Esophagus mucosa (tissue), 1 donor: ENCODE measurements at regions not wholly inside any gene's neighbourhood (a gene's known extent, or its start where the extent isn't known, plus 50 kb on each side); places are given as distances from the start of the nearest gene placed in this dataset.
A peak's percentile ranks its signal among the peaks of the same experiment; 100 is the strongest.
"Not testable (repeated sequence)": the region's sequence is repeated elsewhere in the genome, so short reads cannot be mapped to it uniquely, and the experiment has no call there.

Experiments
- ATAC-seq: fragments of 200-7000 bp; cut with Tn5 transposase; one replicate; pipeline ENCODE4 v1.9.1; 2020
- donor health status: DM: yes; HTN: yes; CAD: no.

DNA sequence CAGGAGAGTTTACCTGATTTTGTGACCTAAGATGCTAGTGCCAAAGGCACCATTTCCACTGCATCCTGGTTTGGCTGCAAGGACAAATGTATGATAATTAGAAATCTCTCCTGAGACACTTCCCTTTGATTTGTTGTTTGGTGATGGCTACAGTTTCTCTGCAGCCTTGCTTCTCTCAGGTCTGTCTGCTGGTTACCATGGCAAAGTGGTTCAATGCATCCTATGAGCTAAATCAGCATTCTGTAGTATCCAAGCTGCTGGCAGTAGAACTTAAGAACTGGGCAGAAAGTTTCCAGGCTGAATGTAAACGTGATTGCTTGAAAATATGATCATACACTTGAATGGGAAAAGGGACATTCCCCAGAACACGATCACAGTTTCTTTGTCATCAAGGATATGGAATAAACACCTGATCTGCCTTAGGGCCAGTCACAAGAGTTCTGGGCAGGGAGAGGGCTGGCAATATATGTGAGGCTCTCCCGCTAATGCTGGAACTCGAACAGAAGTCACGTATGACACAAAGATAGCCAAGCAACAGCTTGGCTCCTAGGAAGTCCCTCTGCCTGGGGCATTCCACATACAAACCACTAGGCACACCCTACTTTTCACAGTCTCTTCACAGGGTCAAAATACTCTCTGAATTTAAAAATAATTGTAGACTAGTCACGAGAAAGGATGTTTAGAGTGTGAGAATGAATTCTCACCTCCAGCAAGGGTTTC is 138.1 kb upstream of the GRAMD2B start:
- no peak for ATAC-seq

DNA sequence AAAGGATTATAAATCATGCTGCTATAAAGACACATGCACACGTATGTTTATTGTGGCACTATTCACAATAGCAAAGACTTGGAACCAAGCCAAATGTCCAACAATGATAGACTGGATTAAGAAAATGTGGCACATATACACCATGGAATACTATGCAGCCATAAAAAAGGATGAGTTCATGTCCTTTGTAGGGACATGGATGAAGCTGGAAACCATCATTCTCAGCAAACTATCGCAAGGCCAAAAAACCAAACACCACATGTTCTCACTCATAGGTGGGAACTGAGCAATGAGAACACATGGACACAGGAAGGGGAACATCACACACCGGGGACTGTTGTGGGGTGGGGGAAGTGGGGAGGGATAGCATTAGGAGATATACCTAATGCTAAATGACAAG is 127.1 kb upstream of the GRAMD2B start:
- not testable (repeated sequence) for ATAC-seq

DNA sequence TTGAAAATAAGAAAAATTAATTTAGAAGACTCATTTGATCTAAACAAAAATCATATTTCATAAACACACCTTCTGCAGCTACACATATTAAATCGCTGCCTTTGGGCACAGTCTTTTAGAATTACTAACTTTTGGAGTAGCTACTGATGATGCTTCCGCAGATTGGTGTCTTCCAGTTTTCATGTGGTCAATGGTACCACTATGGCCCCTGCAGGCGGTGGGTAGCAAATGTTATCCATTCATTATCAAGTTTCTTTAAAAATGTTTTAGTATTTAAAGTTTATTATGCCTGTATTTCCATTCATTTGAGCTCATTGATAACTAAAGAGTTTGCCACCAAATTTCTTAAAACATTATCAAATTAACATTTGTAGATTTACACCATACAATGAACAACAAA is 122.9 kb upstream of the GRAMD2B start:
- ATAC-seq: no peak

DNA sequence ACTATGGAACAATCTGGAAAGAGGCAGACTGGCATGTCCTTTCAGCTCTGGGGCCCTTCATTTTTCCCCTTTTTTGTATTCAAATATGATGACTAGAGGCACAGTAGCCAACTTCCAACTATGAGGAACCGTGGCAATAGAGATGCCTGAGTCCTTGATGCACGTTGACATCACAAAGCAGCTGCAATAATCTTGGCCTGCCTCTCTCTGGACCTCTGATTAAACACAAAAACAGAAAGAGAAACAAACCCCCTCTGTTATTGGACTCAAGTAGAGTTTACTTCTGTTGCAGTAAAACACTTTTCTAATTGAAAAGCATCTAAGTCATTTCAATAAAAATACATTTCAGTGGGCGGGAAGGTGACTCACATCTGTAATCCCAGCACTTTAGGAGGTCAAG is 122.2 kb upstream of the GRAMD2B start:
- ATAC-seq: no peak

DNA sequence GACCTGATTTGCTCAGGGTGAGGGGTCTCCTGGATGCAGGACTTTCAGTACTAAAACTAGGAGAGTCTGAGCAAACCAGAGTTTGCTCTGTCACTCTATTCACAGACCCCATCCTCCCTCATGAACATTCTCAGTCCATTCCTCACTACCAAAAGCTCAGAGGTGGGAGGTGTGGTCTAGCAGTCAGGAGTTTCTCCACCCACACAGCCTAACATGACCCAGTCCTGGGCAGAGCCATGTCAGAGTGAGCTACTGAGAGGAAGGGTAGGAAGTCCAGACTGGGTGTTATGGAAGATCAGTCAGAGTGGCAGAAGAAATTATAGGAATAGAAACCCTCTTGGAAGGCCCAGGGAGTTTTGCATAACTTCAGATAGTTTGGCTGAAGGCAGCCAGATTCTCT is 113.3 kb upstream of the GRAMD2B start:
- no peak for ATAC-seq

DNA sequence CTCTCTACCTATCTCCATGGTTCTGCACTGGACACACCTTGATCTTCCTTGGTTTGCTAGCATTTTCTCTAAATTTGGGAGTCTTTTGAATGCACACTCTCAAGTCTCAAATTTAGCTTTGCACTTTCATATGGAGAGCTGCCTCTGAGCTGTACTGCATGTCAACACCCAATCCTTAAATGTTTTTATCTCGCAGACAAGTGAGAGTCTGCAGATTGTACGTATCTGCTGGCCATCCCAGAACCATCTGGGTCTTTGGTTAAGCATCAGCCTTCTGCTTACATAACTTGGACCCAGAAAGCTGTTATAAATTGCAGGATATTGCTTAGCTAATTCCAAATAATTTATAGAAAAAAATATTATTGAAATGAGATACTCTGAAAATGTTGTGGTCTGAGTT is 111.4 kb upstream of the GRAMD2B start:
- no peak for ATAC-seq

DNA sequence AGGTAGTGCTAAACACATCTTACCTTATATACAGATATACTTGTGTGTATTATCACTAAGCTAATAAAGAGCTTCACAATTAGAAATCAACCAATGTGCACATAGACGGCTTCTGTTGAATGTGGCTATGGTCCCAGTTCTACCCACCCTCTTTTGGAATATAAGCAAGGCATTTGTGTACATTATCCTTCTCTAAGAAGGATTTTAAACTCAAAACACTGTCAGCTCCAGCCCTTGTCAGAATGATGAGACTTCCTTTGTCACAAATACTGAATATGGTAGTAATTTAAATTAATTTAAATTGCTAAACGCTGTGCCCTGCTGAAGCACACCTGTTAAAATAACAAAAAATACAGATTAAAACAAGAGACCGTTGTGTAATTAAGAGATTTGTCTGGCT is 107.9 kb upstream of the GRAMD2B start:
- ATAC-seq: no peak

DNA sequence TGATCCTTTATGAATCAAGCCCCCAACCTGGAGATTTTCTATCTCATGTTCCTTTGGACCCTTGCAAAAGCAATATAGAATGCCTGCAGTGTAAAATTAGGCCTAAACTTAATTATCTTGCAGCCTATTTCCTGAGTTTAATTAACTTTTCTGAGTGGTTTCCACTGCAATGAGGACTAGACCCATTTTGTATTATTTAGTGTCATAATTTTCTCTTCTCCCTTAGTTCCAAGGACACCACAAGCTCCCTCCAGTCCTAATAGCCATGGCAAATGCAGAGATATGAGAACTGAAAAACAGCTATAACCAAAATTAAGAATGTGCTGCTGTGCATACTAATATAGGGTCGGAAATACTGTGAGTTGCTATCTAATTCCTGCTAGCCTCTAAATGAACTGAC is 90.9 kb upstream of the GRAMD2B start:
- no peak for ATAC-seq

DNA sequence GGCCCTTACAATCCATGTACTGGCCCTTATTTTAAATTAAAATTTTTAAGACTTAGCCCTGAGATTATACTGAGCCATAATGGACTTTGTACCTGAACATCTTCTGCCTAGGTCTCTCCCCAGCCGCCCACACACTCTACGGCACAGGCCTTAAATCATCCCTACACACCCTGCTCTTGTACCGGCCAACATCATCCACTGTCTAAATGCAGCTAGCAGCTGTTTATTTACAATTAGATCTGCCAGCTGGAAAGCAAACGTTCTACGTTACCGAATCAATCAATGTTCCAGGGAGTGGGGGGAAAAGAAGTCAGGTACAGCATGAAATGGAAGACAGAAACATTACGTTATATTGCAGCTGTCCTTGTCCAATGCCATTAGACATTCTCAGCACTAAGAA is 88.4 kb upstream of the GRAMD2B start:
- ATAC-seq: no peak

DNA sequence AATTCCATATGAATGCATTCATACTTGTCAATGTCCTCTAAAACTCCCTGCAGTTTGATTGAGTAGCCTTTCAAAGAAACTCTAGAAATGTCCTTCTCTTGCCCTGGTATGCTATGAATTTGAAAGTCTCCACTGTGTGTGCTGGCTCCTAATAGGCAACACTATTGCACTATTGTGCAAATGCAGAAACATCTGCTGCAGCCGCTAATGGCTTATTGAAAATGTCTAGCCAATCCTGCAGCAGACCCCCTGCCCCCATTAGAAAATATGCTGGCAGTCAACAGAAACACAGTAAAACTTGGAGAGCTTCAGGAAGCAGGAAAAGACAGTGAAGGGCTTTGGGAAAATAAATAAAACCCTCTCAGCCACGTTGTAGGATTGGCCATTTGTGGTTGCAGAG is 87.3 kb upstream of the GRAMD2B start:
- ATAC-seq: no peak

DNA sequence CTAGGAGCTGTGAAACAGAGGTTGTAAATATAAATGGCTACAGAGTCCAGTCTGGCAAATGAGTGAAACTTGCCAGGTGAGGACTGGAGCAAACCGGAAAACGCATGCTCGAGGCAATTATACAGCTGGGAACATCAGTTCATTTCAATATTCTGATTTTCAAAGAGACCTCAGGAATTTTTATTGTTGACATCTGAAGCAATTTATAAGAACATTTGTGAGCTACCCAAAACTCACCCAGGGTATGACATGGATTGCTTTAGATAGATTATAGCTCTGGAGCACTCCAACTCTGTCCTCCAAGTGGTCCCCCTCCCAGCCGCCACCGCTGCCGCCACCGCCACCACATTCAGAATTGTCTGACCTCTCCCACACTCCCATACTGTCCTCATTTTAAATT is 84.6 kb upstream of the GRAMD2B start:
- no peak for ATAC-seq

DNA sequence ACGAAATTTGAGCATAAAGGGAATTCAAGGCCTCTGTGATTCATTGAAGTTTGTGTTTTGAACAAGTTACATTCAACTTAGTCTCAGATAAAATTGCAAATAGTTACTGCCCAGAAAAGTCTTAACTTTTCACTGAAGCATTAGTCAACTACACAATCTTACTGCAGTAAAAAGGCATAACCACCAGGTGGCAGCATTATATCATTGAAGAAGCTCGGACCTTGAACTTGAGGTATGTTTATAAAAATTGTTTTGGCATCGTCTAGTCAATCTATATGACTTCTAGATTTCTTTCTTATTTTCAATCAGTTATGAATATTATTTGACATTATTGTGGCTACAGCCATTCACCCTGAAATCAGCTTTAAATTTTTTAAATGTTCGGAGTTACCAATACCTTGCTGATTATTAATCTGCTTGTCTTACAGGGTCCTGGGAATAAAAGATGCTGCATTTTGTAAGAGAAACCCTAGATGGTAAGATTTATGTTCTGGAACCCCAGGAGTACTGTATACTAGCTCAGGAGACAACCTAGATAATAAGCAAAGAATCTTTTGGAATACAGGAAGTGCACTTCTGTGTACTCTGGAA is 83.9 kb upstream of the GRAMD2B start:
- ATAC-seq: peak; percentile 68

DNA sequence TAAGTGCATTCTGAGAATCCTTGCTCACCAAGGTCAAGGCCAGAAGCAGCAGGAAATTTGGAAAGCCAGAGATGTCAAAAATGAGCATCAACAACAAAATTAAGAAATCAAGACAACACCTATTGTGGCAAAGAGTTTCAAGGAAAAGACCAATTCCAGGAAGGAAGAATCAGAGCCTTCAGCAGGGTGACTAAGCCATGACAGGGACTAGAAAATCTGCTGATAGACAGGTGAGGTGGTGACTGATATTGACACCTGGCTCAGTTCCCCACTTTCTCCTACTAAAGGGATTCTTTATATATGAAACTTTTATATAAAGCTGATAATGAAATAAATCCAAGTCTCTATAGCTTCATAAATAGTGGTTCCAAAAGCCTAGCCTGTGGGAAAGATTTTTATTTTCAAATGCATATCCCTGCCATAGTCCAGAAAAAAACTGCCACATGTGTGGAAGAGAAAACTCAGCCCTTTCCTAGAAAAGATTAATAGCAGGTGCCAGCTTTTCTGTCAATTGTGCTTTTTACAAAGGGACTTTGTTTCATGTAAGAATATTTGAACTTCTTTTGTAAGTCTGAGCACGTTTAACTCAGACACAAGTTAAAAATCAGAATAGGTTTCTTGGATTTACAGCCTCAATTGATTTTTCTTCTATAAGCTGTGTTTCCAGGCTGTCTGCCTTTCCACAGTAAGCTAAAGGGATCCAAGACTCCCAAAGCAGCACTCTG is 81.1 kb upstream of the GRAMD2B start:
- ATAC-seq: no peak

DNA sequence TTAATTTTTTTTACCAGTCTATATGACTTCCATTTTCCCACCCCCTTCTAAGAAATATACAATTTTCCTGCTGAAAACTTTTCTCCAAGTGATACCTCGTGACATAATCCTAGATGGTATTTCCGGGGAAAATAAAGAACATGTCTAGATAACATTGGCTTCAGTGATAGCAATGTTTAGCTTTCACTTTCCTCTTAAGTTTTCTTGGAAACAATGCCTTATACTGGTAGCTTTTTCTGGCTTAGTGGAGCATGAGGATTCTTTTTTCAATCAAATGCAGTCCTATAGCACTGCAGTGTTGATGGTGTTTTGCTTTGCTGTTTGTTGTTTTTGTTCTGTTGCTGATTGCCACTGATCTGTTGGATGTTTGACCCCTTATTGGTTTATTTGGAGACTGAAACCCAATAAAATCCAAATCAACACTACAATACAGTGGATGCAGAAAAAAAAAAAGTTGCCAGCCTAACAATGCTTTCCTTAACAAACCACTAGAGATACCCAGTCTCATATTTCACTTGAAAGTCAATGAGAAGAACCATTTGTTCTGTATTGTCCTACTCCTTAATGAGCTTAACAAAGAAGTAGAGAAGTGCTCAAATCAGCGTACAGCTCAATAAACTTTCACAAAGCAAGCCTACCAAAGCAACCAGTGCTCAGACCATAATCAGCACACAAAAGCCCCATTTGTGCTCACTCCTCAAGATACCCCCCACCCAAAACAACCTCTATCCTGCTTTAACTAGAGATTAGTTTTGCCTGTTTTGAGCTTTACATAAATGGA is 74.2 kb upstream of the GRAMD2B start:
- no peak for ATAC-seq

DNA sequence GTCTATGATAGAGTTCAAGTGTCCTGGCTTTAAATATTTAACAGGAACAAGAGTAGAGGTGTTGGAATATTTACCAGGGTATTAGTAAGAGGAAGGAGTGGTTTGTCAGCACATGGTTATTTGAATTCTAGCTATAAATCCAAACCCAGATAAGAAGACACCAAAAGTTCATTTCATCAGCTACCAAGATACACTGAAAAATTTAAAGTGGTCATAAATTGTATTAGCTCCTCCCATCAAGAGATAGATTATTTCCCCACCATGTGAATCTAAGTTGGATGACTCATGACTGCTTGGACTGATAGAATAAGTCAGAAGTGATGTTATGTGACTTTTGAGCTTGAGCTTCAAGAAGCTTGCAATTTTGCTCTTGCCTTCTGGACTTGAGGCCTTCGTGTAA is 72.1 kb upstream of the GRAMD2B start:
- ATAC-seq: no peak

DNA sequence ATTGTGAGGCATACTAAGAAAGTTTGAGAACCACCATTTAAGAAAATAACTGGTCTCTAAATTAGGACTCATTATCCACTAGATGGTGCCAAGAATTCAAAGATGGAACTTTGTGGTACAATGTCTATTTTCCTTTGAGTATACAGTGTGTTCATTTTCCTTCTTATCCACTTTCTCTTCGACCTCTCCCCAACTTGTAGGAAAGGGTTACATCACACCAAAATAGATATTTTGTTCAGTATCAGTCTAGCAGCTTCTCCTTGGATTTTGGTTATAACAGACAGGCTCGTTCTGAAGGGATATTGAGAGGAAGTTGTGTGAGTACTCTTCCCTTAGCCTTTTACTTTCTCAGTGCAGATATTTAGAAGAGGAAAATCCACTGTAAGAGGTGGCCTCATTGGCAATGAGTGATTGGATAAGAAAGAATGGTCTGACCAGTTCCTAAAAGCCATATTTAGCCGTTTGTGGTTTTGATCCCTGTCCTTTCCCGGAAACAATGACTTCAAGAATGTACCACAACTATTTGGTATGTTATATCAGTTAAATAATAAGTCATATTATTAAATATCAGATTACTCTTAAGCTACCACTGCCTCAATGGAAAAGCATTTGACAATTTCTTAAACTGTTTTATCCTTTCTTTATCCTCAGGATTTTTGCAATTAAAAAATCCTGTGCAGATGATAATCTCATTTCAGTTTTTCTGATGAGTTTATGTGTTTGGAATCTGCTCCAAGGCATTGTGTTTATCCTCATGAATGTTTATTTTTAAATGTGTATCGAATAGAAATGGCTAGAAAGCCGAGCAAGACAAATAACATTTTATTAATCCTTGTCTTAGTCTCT is 69.0 kb upstream of the GRAMD2B start:
- ATAC-seq: peak; percentile 54

DNA sequence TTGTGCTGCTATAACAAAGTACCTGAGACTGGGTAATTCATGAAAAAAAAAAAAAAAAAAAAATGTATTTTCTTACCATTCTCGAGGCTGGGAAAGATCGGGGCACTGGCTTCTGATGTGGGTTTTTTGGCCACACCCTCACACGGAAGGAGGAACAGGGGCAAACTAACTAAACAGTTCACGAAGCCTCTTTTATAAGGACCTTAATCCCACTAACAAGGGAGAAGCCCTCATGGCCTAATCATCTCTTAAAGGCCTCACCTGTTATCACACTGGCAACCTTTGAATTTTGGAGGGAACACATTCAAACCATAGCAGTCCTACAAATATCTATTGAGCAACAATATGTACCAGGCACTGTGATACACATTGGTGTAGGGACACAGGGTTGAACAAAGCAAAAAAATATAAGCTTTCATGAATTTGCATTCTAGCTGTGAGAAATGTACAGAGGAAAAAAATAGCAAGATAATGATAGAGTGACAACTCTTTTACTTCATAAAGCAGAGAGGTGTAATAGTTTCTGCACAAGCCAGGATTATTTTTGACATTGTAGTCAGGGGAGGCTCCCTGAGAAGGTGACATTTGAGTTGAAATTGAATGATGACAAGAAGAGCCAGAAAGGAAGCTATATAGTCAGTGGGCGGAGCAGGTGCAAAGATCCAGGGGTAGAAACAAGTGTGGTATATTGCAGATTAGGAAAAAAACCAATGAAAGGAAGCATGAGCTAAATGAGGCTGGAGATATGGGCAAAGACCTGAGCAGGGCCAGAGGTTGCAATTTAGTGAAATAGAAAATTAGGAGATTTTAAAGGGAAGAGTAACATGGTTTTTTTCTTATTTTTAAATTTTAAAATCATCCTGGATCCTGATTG is 68.1 kb upstream of the GRAMD2B start:
- no peak for ATAC-seq

DNA sequence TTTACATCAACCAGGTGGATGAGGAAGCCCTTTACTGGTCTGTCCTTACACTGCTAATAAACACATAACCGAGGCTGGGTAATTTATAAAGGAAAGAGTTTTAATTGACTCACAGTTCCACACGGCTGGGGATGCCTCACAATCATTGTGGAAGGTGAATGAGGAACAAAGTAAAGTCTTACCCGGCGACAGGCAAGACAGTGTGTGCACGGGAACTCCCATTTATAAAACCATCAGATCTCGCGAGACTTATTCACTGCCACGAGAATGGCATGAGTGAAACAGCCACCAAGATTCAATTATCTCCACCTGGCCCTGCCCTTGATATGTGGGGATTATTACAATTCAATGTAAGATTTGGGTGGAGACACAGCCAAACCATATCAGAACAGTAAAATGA is 67.3 kb upstream of the GRAMD2B start:
- ATAC-seq: no peak

DNA sequence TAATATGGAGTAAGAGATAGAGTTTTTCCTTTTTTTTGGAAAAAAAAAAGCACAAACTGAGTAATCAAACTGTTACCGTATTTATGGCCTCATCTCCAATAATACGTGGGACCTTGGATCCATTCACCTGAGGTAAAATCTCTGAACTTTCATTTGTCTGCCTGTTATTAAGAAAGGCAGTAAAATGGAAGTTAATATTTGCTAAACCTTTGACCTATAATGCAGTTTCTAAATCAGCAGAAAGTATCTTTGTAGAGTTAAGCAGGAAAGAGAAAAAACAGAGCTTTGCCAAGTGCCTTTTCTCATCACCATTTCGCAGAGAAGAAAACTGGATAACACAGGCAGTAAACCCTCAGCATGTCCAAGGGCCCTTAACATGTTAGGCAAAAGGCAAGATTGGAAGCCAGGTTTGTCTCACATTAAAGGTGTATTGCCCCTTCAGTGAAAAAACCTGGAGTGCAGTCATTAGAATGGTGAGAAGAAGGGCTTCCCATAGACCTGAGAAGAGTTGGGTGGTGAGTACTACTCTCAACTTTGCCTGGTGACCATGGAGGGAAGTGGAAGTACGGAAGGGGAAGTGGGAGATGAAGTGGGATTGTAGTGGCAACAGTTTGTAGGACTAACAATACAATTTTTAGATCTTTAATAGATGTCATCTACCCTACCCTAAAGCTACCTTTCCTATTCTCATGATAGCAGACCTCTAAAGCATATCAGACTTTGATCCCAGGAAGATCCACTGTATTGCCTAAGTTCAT is 65.4 kb upstream of the GRAMD2B start:
- no peak for ATAC-seq

DNA sequence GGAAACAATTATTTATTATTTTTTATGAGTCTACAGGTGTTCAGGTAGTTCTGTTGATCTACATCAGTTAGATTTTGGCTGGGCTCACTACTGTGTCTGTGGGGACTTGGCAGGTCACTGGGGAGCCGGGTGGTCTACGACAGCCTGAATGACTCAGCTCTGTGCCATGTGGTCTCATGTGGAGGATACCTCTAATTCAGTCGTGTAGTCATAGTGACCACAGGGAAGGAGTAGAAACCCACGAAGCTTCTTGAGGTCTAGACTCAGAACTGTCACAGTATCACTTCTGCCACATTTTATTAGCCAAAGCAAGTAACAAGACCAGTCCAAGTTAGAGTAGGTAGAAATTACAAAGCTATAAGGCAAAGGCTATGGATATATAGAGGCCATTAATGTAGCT is 64.7 kb upstream of the GRAMD2B start:
- no peak for ATAC-seq

DNA sequence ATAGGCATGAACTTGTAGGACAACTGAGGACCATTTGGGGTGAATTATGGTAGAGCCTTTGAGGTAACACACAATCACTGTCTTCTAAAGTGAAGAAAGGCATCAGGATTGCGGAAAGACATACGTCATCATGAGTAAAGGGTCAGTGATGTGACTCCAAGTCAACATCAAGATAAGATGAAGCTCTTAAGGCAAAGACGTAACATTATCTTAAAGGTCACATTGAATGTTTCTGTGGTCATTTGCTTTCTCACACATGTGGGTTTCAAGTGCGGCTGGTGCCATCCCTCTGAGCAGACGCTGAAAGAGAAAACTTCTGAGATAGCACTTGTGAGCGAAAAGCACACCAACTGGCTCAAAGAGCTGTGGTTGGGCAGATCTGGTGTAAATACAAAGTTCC is 63.3 kb upstream of the GRAMD2B start:
- no peak for ATAC-seq
